Adrenal gland (tissue), 5 donors: ENCODE measurements at regions not wholly inside any gene's neighbourhood (a gene's known extent, or its start where the extent isn't known, plus 50 kb on each side); places are given as distances from the start of the nearest gene placed in this dataset.

Experiments used
- POLR2A ChIP-seq, 2 donors: fragments of 450-650 bp; IDR thresholded peaks; one replicate each; pipeline ENCODE4 v1.6.1; 2017; ENCODE audit warnings: antibody characterized with exemption in 2 of 2, mild to moderate bottlenecking in 2 of 2, moderate library complexity in 1 of 2
- TF ChIP-seq, protein P1 (sequence below), 6 experiments: fragments of 450-650 bp in 4 of 6; fragments of 200-600 bp in 2 of 6; sonication (generic) in 1 of 6; IDR thresholded peaks; 1 replicate in 5 of 6; 2 replicates in 1 of 6; pipeline versions ENCODE4 v1.5.1 to v1.8.0; 2016 to 2021; ENCODE audit warnings: antibody characterized with exemption in 6 of 6, mild to moderate bottlenecking in 2 of 6, moderate library complexity in 1 of 6
- donor health status: DM: no; HTN: no; CAD: no.

DNA sequence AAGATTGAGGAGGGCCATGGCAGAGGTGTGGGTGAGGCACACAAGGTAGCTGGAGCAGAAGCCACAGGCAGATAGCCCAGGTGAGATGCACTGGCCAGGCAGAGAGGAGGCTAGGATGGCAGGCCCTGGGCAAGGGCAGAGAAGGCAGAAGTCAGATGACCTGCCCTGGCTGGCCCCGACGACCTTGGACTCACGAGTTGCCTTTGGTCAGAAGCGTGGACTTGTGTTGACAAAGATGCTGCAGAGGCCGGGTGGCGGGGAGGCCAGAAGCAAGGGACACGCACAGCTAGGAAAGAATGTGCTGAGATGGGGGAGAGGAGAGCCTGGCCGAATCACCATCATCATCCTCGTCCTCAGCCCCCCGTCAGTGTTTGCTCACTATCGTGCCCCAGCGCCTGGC is 123.7 kb downstream of the RBFOX3 start:
- TF ChIP-seq POLR2A (IDR thresholded peaks at IDR 0.05), result no peak
- TF ChIP-seq, protein P1, sequence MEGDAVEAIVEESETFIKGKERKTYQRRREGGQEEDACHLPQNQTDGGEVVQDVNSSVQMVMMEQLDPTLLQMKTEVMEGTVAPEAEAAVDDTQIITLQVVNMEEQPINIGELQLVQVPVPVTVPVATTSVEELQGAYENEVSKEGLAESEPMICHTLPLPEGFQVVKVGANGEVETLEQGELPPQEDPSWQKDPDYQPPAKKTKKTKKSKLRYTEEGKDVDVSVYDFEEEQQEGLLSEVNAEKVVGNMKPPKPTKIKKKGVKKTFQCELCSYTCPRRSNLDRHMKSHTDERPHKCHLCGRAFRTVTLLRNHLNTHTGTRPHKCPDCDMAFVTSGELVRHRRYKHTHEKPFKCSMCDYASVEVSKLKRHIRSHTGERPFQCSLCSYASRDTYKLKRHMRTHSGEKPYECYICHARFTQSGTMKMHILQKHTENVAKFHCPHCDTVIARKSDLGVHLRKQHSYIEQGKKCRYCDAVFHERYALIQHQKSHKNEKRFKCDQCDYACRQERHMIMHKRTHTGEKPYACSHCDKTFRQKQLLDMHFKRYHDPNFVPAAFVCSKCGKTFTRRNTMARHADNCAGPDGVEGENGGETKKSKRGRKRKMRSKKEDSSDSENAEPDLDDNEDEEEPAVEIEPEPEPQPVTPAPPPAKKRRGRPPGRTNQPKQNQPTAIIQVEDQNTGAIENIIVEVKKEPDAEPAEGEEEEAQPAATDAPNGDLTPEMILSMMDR (IDR thresholded peaks at IDR 0.05), result no peak
